ENCODE measurements at regions not wholly inside any gene's neighbourhood (a gene's known extent, or its start where the extent isn't known, plus 50 kb on each side); places are given as distances from the start of the nearest gene placed in this dataset.

- intact Hi-C loops (cut with micrococcal nuclease): no loop called here
- POLR2A ChIA-PET: no interaction called here
Measured at GRCh38 chr4:4610672-4611071, 68.8 kb upstream of the STX18 start.

GRCh38 chr4:4609622-4610334 is 67.9 kb upstream of the STX18 start:
- no peak for FAIRE-seq
- CTCF ChIA-PET: no interaction called here
- no peak for TF ChIP-seq CTCF (IDR thresholded peaks at IDR 0.05; ENCODE audit: extremely low read depth in 1 of 2, insufficient read depth in 1 of 2, low read depth in 1 of 2, low read length in 2 of 2)

More at GRCh38 chr4:4610672-4611071, 68.8 kb upstream of the STX18 start:
- Histone ChIP-seq H3K4me1 (ENCODE audit: control insufficient read depth, extremely low read depth, insufficient read depth, low read length) (peaks cover 2% of the 10 kb centered on the region), H3K4me2 (ENCODE audit: insufficient read depth, low read length) (no peak overlapping the region), H3K27ac (ENCODE audit: insufficient read depth, low read depth, low read length) (no peak overlapping the region), H4K20me1 (replicated peaks; ENCODE audit: control insufficient read depth, extremely low read depth, insufficient read depth, low read length) (no peaks in the 10 kb centered on the region), H3K4me3 (replicated peaks in 1 of 3; ENCODE audit: insufficient read depth in 1 of 3, low read depth in 1 of 3, low read length in 3 of 3) (no peak overlapping the region), H2AFZ (ENCODE audit: low read depth, low read length) (no peak overlapping the region), H3K27me3 (ENCODE audit: control insufficient read depth in 2 of 2, insufficient read depth in 2 of 2, low read length in 2 of 2) (no peaks in the 10 kb centered on the region), H3K36me3 (ENCODE audit: control insufficient read depth in 2 of 2, extremely low read depth in 1 of 2, insufficient read depth in 2 of 2, low read length in 2 of 2) (no peaks in the 10 kb centered on the region), H3K9ac (replicated peaks; ENCODE audit: extremely low read depth, insufficient read depth, low read length) (no peak overlapping the region), H3K9me3 (replicated peaks; ENCODE audit: control insufficient read depth, insufficient read depth, low read length) (no peaks in the 10 kb centered on the region), H3K79me2 (ENCODE audit: control insufficient read depth, insufficient read depth, low read length) (no peaks in the 10 kb centered on the region), H3K9me1 (replicated peaks; ENCODE audit: control insufficient read depth, extremely low read depth, insufficient read depth, low read length) (no peaks in the 10 kb centered on the region)
- CTCF ChIA-PET: no interaction called here
- dilution Hi-C loops (cut with MboI; ENCODE audit: extremely low pct_ligation_motif_present, low sequenced_read_pairs): no loop called here
- DNase-seq (ENCODE audit: low read depth, low spot score) (no peak), FAIRE-seq (no peak)
- BruUV-seq (replicated peaks): no TSS peak
- TF ChIP-seq MAX (IDR thresholded peaks at IDR 0.05; ENCODE audit: insufficient read depth, insufficient read length): no peak
- TF ChIP-seq MYC (IDR thresholded peaks at IDR 0.05; ENCODE audit: low read depth, low read length): no peak
- no peak for TF ChIP-seq POLR2AphosphoS5 (IDR thresholded peaks at IDR 0.05; ENCODE audit: insufficient read depth, low read depth, low read length)
- no peak for TF ChIP-seq FOS (IDR thresholded peaks at IDR 0.05; ENCODE audit: borderline replicate concordance, insufficient read depth, low read length)
- TF ChIP-seq POLR2A (IDR thresholded peaks at IDR 0.05; ENCODE audit: low read depth, low read length): no peak
- no peak for TF ChIP-seq EZH2 (IDR thresholded peaks at IDR 0.05; ENCODE audit: borderline replicate concordance, low read depth, low read length, severe bottlenecking)
- no peak for TF ChIP-seq GATA2 (IDR thresholded peaks at IDR 0.05; ENCODE audit: insufficient read depth, insufficient read length, low read depth, low read length)

More at GRCh38 chr4:4609622-4610334, 67.9 kb upstream of the STX18 start:
- Histone ChIP-seq H4K20me1 (replicated peaks; ENCODE audit: control insufficient read depth, extremely low read depth, insufficient read depth, low read length) (no peaks in the 10 kb centered on the region), H3K27me3 (ENCODE audit: control insufficient read depth in 2 of 2, insufficient read depth in 2 of 2, low read length in 2 of 2) (no peaks in the 10 kb centered on the region), H3K4me2 (ENCODE audit: insufficient read depth, low read length) (no peak overlapping the region), H3K9me1 (replicated peaks; ENCODE audit: control insufficient read depth, extremely low read depth, insufficient read depth, low read length) (no peaks in the 10 kb centered on the region), H3K79me2 (ENCODE audit: control insufficient read depth, insufficient read depth, low read length) (no peaks in the 10 kb centered on the region), H2AFZ (ENCODE audit: low read depth, low read length) (no peak overlapping the region), H3K9me3 (replicated peaks; ENCODE audit: control insufficient read depth, insufficient read depth, low read length) (no peaks in the 10 kb centered on the region), H3K27ac (ENCODE audit: insufficient read depth, low read depth, low read length) (no peak overlapping the region), H3K4me3 (replicated peaks in 1 of 3; ENCODE audit: insufficient read depth in 1 of 3, low read depth in 1 of 3, low read length in 3 of 3) (no peak overlapping the region), H3K36me3 (ENCODE audit: control insufficient read depth in 2 of 2, extremely low read depth in 1 of 2, insufficient read depth in 2 of 2, low read length in 2 of 2) (no peaks in the 10 kb centered on the region), H3K4me1 (ENCODE audit: control insufficient read depth, extremely low read depth, insufficient read depth, low read length) (peaks cover 2% of the 10 kb centered on the region), H3K9ac (replicated peaks; ENCODE audit: extremely low read depth, insufficient read depth, low read length) (no peak overlapping the region)
- BruUV-seq (replicated peaks): no TSS peak
- no peak for DNase-seq (ENCODE audit: low read depth, low spot score)
- dilution Hi-C loops (cut with MboI; ENCODE audit: extremely low pct_ligation_motif_present, low sequenced_read_pairs) (no loop called here), intact Hi-C loops (cut with micrococcal nuclease) (no loop called here)
- POLR2A ChIA-PET: no interaction called here

Measured in endothelial cell of umbilical vein (primary cell).